ENCODE measurements at regions not wholly inside any gene's neighbourhood (a gene's known extent, or its start where the extent isn't known, plus 50 kb on each side); places are given as distances from the start of the nearest gene placed in this dataset.
A peak's percentile ranks its signal among the peaks of the same experiment; 100 is the strongest.
"Not testable (repeated sequence)": the region's sequence is repeated elsewhere in the genome, so short reads cannot be mapped to it uniquely, and the experiment has no call there.

DNA sequence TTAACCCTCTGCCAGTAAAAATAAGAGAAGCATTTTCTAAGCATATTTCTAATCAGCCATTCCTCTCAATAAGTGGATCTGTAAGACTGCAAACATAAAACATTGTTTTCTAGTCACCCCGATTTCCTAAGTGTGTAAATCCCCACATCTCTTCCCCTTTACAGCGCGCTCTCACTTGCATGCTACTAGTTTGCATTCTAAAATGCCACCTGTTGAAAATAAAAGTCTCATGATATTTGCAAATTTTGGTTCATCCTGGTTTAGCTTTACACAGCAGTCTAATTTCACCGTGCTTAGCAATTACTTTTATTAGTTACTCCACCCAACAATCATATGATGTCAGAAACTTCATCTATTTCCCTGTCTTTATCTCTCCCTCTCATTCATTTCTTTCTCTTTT lies 1230.7 kb upstream of the ZEB2 start:
- no peak for DNase-seq

DNA sequence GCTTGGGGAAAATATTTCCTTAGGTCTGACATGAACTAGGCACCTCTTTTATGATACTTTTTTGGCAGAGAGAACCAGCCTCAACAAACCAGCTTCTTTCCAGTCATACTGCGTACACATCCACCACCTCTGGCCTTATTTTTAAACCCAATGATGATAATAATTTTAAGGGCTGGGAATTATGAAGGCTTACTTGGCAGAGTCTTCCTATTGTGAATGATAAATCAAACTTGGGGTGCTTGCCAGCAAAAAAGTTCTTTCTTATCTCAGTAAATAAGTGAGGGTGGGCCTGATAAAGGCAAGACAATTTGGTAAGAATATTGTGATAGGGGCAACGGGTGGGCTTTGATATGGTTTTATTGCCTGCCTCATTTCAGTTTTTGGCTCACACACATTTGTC lies 1230.2 kb upstream of the ZEB2 start:
- DNase-seq, result no peak

DNA sequence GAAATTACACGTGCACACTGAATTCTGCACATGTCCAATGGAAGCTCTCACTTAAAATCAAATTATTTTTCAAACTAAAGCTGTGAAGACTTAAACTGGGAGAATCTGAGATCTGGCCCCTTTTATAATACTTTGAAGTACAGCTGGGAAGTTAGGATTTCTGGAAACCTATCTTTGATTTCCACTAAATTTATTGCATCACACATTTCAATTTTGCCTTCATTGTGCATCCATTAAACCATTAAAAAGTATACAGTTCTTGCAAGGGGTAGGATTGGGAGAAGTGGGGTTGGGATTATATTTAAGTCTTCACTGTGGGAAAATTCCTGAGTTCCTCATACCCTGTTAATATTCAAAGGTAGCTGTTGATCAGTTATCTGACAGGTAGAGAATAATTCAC lies 1229.6 kb upstream of the ZEB2 start:
- DNase-seq, result no peak

GRCh38 chr2:145748927-145749326 lies 1229.0 kb upstream of the ZEB2 start:
- DNase-seq, result no peak

- no peak for DNase-seq
These were observed 1227.8 kb upstream of the ZEB2 start for GRCh38 chr2:145747715-145748114.

- not testable (repeated sequence) for DNase-seq
These were observed 1225.4 kb upstream of the ZEB2 start for GRCh38 chr2:145745387-145745721.

- no peak for DNase-seq
These were observed 1224.8 kb upstream of the ZEB2 start for GRCh38 chr2:145744541-145745386.

DNA sequence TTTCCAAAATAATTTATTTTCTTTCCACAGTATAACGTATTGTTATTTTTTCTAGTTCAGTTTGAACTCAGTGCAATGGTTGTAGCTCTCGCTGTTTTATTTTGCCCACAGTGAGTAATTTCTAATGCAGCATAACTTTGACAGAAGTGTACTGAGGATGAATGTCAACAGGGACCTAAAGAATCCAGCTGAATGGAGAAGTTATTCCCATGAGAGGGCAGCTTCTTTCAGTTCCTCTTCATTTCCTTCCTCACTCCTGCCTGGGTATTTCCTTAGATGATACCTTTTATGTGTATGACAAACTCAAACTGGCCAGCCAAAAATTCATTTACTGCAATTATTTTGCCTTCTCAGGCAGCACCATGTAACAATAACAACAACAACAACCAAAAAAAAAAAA lies 1223.1 kb upstream of the ZEB2 start:
- DNase-seq, result no peak

- DNase-seq, result no peak
These were observed 1221.7 kb upstream of the ZEB2 start for GRCh38 chr2:145741636-145742035.

GRCh38 chr2:145741181-145741580 lies 1221.3 kb upstream of the ZEB2 start:
- no peak for DNase-seq

DNA sequence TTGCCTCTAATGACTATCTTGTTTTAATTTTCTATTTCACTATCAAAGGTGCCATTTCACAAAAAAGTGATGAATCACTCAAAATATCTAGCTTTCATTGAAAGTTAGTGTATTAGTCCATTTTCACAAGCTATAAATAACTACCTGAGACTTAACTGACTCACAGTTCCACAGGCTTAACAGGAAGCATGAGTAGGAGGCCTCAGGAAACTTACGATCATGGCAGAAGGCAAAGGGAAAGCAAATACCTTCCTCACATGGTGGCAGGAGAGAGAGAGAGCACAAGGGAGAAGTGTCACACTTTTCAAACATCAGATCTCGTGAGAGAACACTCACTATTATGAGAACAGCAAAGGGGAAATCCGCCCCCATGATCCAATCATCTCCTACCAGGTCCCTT lies 1220.4 kb upstream of the ZEB2 start:
- no peak for DNase-seq

GRCh38 chr2:145739681-145740080 lies 1219.8 kb upstream of the ZEB2 start:
- no peak for DNase-seq

DNA sequence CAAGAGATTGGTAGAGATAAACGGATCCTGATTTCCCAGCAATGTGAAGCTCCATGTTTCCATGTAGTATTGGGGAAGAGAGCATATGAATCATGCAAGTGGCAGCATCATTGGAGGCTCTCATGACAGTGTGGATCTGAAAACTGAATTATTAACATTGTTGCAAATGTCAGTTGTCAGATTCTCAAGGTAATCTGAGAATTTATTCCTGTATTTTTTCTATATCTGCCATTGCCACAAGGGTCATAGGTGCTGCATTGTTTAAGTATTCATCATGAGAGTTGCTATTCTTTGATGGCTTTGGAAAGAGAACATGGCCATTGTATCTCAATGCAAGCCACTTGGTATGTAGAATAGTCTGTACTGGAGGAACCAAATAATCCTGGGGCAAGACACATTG lies 1217.0 kb upstream of the ZEB2 start:
- DNase-seq, result no peak

DNA sequence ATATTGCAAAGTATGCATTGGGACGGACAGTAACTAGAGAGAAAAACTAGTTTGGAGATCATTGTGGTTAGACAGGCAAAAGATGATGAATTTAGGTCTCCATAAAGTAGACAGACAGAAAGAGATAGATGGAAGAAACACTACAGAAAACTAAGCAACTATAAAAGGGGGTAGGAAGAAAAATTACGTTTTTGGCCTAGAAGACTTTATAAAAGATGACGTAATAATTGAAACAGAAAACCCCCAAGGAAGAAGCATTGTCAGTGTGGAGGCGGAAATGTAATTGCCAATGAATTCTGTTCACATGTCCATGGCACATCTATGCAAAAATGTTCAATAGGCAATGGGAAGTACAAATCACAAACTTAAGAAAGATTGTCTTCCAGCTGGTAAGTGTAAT lies 1211.5 kb upstream of the ZEB2 start:
- no peak for DNase-seq

DNA sequence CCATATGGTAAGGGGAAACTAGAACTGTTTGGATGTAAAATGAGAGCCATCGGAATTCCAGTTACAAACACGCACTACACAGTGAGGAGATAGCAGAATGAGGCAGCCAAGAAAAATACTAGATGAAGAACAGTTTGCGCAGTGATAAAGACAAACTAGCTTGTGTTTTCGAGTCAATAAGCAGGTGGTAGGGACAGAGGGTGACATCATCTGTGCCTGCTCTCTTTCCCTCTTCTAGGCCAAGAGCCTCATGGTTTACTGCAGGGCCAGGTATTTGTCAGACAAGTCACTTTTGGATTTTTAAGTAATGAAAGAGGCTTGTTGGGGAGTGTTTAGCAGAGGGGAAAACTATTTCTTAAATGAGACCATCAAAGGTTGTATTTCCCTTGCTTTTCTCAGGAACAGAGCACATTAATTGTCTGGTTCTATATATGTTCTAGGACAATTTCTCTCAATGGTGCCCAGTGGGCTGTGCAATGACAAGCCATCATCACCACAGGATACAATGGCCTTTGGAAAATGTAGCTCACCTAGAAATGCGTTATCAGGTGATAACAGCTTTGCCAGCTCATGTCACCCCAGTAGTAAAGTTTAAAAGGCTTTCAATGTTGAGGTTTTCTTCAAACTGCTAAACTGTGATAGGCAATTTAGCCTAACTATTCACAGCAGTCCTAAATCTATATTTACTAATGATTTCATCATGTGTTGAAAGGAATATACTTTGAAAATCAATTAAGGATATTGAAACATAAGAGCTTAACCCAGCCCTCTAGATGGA lies 1210.3 kb upstream of the ZEB2 start:
- DNase-seq, result peak; percentile 83

GRCh38 chr2:145729481-145729880 lies 1209.6 kb upstream of the ZEB2 start:
- no peak for DNase-seq

DNA sequence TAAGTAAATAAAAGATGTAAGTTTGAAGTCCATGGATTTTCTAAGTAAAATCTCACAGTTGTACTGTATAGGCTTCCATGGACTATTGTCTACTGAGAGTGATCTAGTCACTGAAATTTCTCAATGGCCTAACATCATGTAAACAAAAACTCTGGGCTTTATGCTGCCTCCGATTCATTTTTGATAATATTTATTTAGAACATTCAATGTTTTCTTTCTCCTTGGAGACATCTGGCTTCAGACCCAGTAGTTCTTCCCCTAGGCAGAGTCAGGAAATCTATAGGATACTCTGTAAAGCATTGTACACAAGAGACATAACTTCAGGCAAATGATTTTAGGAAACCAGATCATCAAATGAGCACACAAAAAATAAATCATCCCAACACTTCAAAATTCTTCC lies 1208.6 kb upstream of the ZEB2 start:
- no peak for DNase-seq

GRCh38 chr2:145725876-145726275 lies 1206.0 kb upstream of the ZEB2 start:
- no peak for DNase-seq

GRCh38 chr2:145724311-145724898 lies 1204.5 kb upstream of the ZEB2 start:
- DNase-seq, result no peak

DNA sequence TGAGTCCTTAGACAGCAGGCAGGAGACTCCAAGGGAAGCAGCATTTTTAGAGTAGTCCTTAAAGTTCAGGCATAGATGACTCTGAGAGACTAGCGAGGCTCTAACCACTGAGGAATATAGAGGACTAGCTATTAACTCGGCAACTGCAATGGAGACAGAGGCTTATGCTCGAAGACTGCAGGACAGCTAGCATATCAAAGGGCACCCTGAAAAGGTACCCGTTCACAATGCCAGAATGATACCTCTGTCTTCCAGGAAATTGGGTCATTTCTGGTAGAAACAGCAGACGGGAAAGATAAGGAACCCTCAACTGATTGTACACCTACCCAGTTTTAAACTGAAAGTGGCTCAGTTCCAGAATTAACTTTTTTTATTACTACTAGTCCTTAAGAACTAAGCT lies 1204.0 kb upstream of the ZEB2 start:
- no peak for DNase-seq

DNA sequence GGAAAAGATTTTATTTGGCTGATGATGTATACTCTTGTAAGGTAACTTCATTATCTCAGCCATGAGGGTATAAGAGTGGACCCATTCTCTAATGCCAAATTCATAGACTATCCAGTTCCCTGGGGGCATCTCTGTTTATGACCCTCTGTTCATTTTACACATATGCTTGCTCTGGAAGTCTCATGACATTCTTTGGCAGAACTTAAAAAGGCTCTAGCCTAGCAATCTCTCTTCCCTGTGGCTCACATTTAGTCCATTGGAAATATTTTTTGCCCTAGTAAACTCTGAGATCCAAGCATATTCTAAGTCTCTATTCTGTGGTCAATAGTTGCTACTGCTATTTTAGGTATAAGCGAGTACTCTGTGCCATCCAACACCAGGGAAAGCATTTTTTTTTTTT lies 1201.8 kb upstream of the ZEB2 start:
- DNase-seq, result no peak

DNA sequence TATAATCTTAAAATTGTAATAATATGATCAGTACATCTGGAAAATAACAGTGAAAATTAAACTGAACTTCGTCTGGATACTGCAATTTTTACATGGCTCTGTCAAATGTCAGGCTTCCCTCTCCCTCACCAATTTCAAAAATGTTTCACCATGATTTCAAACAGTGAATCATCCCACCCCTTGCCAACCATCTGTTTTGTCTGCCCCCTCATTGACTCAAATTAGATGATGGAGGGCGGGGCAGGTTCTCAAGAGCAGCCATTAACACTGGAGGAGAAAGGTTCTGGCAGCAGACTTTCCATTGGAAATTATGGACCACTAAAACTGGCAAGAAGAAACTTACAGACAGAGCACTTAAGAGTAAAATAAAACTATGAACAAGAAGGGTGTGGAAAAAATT lies 1195.7 kb upstream of the ZEB2 start:
- DNase-seq, result no peak

- DNase-seq, result no peak
These were observed 1190.4 kb upstream of the ZEB2 start for GRCh38 chr2:145710303-145710702.

DNA sequence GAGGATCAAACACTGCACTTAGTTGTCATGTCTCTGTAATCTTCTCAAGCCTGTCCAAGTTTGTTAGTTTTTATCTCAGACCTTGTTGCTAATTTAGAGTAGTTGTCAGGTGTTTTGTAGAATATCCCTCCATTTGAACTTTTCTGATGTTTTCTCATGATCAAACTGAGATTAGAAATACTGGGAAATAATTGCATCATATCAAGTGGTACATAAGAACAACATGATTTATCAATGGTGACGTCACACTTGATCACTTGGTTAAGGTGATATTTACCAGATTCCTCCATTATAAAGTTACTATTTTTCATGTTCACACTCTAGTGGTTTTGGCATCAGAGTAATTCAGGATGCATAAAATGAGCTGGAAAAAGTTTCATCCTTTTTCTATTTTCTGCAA lies 1182.4 kb upstream of the ZEB2 start:
- no peak for DNase-seq

Data from NCI-H524 treated with DMSO at 0.1 percent for 48 hours (cell line).